ENCODE measurements at regions not wholly inside any gene's neighbourhood (a gene's known extent, or its start where the extent isn't known, plus 50 kb on each side); places are given as distances from the start of the nearest gene placed in this dataset.
"Not testable (repeated sequence)": the region's sequence is repeated elsewhere in the genome, so short reads cannot be mapped to it uniquely, and the experiment has no call there.

DNA sequence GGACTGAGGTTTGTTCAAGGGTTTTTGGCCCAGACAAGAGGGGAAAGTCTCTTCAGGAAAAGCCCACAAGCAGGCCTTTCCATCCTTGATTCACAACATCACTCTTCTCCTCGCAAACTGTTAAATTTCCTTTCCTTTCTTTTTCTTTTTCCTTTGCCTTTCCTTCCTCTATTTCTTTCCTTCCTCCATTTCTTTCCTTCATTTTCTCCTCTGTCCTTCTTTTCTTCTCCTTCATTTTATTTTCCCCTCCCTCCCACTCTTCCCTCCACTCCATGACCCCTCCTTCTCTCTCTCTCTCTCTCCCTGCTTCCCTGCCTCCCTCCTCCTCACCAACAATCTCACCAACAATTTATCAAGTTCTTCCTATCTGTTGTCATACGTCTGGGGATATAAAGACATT lies 89.1 kb downstream of the FAM72B start:
- TF ChIP-seq, protein P1, sequence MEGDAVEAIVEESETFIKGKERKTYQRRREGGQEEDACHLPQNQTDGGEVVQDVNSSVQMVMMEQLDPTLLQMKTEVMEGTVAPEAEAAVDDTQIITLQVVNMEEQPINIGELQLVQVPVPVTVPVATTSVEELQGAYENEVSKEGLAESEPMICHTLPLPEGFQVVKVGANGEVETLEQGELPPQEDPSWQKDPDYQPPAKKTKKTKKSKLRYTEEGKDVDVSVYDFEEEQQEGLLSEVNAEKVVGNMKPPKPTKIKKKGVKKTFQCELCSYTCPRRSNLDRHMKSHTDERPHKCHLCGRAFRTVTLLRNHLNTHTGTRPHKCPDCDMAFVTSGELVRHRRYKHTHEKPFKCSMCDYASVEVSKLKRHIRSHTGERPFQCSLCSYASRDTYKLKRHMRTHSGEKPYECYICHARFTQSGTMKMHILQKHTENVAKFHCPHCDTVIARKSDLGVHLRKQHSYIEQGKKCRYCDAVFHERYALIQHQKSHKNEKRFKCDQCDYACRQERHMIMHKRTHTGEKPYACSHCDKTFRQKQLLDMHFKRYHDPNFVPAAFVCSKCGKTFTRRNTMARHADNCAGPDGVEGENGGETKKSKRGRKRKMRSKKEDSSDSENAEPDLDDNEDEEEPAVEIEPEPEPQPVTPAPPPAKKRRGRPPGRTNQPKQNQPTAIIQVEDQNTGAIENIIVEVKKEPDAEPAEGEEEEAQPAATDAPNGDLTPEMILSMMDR (IDR thresholded peaks at IDR 0.05; ENCODE audit: low read length) = not testable (repeated sequence)
- not testable (repeated sequence) for TF ChIP-seq EZH2phosphoT487 (IDR thresholded peaks at IDR 0.05; ENCODE audit: low read length)

All from MM.1S (cell line).